Muscle of arm (tissue), 1 donor: ENCODE measurements at regions not wholly inside any gene's neighbourhood (a gene's known extent, or its start where the extent isn't known, plus 50 kb on each side); places are given as distances from the start of the nearest gene placed in this dataset.
"Not testable (repeated sequence)": the region's sequence is repeated elsewhere in the genome, so short reads cannot be mapped to it uniquely, and the experiment has no call there.

Source experiments
- DNase-seq: peaks from one replicate; pipeline ENCODE4 v3.0.0-alpha.2; 2013

GRCh38 chr12:4822572-4822971, 87.1 kb upstream of the KCNA1 start:
- no peak for DNase-seq

- DNase-seq = no peak
Measured at GRCh38 chr12:4824380-4824779, 85.3 kb upstream of the KCNA1 start.

- no peak for DNase-seq
Measured at GRCh38 chr12:4825011-4825858, 84.5 kb upstream of the KCNA1 start.

GRCh38 chr12:4826909-4827308, 82.8 kb upstream of the KCNA1 start:
- no peak for DNase-seq

- no peak for DNase-seq
Measured at GRCh38 chr12:4828176-4828575, 81.5 kb upstream of the KCNA1 start.

GRCh38 chr12:4829161-4829792, 80.4 kb upstream of the KCNA1 start:
- DNase-seq = no peak

- DNase-seq = no peak
Measured at GRCh38 chr12:4829793-4830162, 79.9 kb upstream of the KCNA1 start.

GRCh38 chr12:4830556-4831210, 79.0 kb upstream of the KCNA1 start:
- DNase-seq = no peak

GRCh38 chr12:4833053-4833452, 76.7 kb upstream of the KCNA1 start:
- DNase-seq = no peak

GRCh38 chr12:4833524-4833923, 76.2 kb upstream of the KCNA1 start:
- no peak for DNase-seq

GRCh38 chr12:4842401-4842800, 67.3 kb upstream of the KCNA1 start:
- DNase-seq = not testable (repeated sequence)

- no peak for DNase-seq
Measured at GRCh38 chr12:4843907-4844306, 65.8 kb upstream of the KCNA1 start.

- no peak for DNase-seq
Measured at GRCh38 chr12:4847713-4848112, 62.0 kb upstream of the KCNA1 start.

- DNase-seq = no peak
Measured at GRCh38 chr12:4849115-4849541, 60.6 kb upstream of the KCNA1 start.

- DNase-seq = no peak
Measured at GRCh38 chr12:4849795-4850345, 59.8 kb upstream of the KCNA1 start.

GRCh38 chr12:4850857-4851380, 58.8 kb upstream of the KCNA1 start:
- DNase-seq = no peak

- no peak for DNase-seq
Measured at GRCh38 chr12:4852308-4852707, 57.4 kb upstream of the KCNA1 start.

- no peak for DNase-seq
Measured at GRCh38 chr12:4852911-4853310, 56.8 kb upstream of the KCNA1 start.

GRCh38 chr12:4855121-4855924, 54.4 kb upstream of the KCNA1 start:
- peak; percentile 80 for DNase-seq

- DNase-seq = no peak
Measured at GRCh38 chr12:4856596-4856995, 53.1 kb upstream of the KCNA1 start.

- peak; percentile 68 for DNase-seq
Measured at GRCh38 chr12:4857472-4858291, 52.0 kb upstream of the KCNA1 start.
